Activated T-cell treated with anti-CD3 and anti-CD28 coated beads, Interleukin-2, amount 50 U/mL, for 72 hours (primary cell): ENCODE measurements at regions not wholly inside any gene's neighbourhood (a gene's known extent, or its start where the extent isn't known, plus 50 kb on each side); places are given as distances from the start of the nearest gene placed in this dataset.
"Not testable (repeated sequence)": the region's sequence is repeated elsewhere in the genome, so short reads cannot be mapped to it uniquely, and the experiment has no call there.

Experiments
- ATAC-seq, 2 donors: fragments of 150-1000 bp; cut with Tn5 transposase; replicated peaks in 1 of 2; 2 replicates each; pipeline ENCODE4 v1.10.0; 2021; ENCODE audit warnings: moderate library complexity in 2 of 2, mild to moderate bottlenecking in 1 of 2
- DNase-seq, 2 donors: peaks; one replicate each; pipeline ENCODE4 v3.0.0; 2021 to 2022; ENCODE audit warnings: mixed read lengths in 1 of 2
- H3K27ac Mint-ChIP-seq: one replicate; pipeline ENCODE4 v1.8.0; 2022; ENCODE audit warnings: mild to moderate bottlenecking, moderate library complexity, mixed read lengths
- H3K27me3 Mint-ChIP-seq: one replicate; pipeline ENCODE4 v1.8.0; 2022; ENCODE audit warnings: low read depth, mixed read lengths
- H3K36me3 Mint-ChIP-seq, 2 donors: one replicate each; pipeline ENCODE4 v1.8.0; 2022; ENCODE audit warnings: mixed read lengths in 2 of 2, mild to moderate bottlenecking in 1 of 2; ENCODE audit not compliant: insufficient read depth in 2 of 2
- H3K4me1 Mint-ChIP-seq: one replicate; pipeline ENCODE4 v1.8.0; 2022; ENCODE audit warnings: low read depth, mixed read lengths
- H3K4me3 Mint-ChIP-seq, 2 donors: one replicate each; pipeline ENCODE4 v1.8.0; 2022; ENCODE audit warnings: mild to moderate bottlenecking in 2 of 2, mixed read lengths in 2 of 2, moderate library complexity in 2 of 2
- H3K9me3 Mint-ChIP-seq, 2 donors: one replicate each; pipeline ENCODE4 v1.8.0; 2022; ENCODE audit warnings: mixed read lengths in 2 of 2

DNA sequence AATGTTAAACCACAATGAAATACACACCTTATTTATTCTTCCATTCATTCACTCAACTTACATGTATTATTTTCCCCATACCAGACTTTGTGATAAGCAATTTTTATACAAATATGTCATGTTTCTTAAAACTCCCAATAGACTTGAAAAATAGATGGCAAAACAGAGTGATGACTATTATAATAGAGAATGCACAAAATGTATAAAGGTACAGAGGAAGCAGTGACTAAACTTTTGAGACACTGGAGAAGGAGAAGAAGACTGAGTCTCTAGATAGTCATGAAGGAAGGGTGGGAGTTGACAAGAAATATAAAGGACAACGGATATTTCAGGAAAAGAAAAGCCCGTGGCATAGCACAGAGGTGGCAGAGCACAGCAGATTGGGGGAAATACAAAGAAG is 198.1 kb upstream of the SLC39A10 start:
- ATAC-seq = no peak
- Mint-ChIP-seq H3K4me1 (peaks cover 13% of the 10 kb centered on the region), H3K36me3 (peaks cover 4 to 5% of the 10 kb centered on the region in 2 donors), H3K27ac (no peak overlapping the region), H3K4me3 (no peak overlapping the region), H3K9me3 (peaks cover 4% of the 10 kb centered on the region in 2 donors), H3K27me3 (no peaks in the 10 kb centered on the region)
- DNase-seq = no peak

DNA sequence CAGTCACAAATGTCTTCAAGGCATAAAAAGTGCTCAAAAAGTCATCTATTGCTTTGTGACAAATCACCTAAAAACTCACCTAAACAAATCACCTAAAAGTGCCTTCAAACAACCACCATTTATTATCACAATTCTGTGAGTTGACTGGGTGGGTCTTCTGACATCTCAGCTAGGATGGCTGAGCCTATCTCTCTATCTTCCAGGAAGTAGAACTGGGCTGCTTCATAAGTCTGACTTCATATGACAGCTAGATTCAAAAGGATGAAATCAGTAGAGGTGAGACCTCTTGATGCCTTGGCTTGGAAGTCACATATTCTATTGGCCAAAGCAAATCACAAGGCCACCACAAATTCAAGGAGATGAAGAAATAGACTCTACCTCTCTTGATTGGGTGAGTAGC is 199.2 kb upstream of the SLC39A10 start:
- Mint-ChIP-seq H3K4me3 (no peak overlapping the region), H3K36me3 (peaks cover 4 to 5% of the 10 kb centered on the region in 2 donors), H3K9me3 (peaks cover 2 to 4% of the 10 kb centered on the region in 2 donors), H3K4me1 (peaks cover 15% of the 10 kb centered on the region), H3K27ac (no peak overlapping the region), H3K27me3 (no peaks in the 10 kb centered on the region)
- DNase-seq (no peak), ATAC-seq (no peak)

DNA sequence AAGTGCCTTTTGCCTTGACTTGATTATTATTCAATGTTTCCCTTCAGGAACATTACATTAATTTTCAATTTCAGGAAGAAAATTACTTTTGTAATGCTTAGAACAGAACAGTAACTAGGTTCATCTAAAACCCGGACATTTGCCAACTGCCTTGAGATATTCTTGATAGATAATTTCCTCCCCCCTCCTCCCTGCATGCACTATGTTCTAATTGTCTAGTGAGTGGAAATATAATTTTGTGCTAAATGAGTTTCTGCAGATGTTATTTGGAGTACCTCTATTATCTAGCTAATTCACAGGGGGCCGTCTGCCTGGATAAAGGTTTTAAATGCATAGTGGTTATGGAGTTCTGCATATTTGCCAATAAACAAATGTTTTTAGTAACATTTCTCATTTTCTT is 200.3 kb upstream of the SLC39A10 start:
- no peak for DNase-seq
- ATAC-seq = no peak
- H3K27ac Mint-ChIP-seq = no peak overlapping the region
- peaks cover 4 to 5% of the 10 kb centered on the region in 2 donors for H3K36me3 Mint-ChIP-seq
- H3K4me3 Mint-ChIP-seq = no peak overlapping the region
- H3K27me3 Mint-ChIP-seq = no peaks in the 10 kb centered on the region
- peaks cover 2 to 4% of the 10 kb centered on the region in 2 donors for H3K9me3 Mint-ChIP-seq
- peaks cover 10% of the 10 kb centered on the region for H3K4me1 Mint-ChIP-seq

DNA sequence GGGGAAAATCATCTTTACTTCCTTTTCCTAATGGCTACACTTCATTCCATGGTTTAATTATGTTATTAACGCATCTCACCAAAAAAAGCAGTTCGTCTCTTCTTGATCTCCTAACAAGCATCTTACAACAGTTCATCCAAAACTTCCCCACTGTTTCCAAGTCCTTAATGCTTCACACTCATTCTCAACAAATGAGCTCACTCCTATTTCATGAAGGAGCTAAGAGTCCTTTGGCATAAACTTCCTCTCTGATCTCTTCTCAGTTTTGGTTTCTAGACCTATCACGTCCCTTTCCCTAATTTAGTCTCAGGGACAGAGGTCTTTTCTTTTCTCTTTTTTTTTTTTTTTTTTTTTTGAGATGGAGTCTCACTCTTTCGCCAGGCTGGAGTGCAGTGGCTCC is 205.9 kb upstream of the SLC39A10 start:
- ATAC-seq = no peak
- Mint-ChIP-seq H3K27me3 (no peaks in the 10 kb centered on the region), H3K4me3 (no peak overlapping the region), H3K36me3 (no peaks in the 10 kb centered on the region), H3K27ac (no peak overlapping the region), H3K4me1 (peaks cover 9% of the 10 kb centered on the region), H3K9me3 (no peaks in the 10 kb centered on the region)
- no peak for DNase-seq

DNA sequence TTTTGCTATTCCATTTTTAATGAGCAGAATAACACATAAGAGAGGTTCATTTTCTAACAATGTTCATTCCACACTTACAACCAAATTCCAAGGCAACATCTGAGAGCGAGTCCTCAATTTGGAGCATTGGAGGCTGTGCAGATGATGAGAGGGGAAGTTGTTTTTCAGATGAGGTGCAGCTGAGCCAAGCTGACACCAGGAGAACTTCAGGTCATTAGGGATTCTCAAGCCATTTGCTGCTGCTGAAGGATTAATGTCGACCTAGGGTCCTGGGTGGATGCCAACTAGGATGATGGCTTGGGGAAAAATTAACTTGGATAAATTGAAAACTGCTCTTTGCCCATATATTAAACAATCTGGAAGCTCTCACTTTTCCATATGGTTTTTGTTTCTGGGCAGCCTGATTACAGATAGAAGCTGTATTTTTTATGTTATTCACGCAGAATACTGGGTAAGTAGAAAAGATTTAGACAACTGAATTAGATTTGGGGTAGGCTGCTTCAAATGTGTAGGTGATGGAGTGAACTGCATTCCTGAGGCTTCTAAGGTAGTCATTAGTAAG is 206.4 kb upstream of the SLC39A10 start:
- H3K4me3 Mint-ChIP-seq = no peak overlapping the region

DNA sequence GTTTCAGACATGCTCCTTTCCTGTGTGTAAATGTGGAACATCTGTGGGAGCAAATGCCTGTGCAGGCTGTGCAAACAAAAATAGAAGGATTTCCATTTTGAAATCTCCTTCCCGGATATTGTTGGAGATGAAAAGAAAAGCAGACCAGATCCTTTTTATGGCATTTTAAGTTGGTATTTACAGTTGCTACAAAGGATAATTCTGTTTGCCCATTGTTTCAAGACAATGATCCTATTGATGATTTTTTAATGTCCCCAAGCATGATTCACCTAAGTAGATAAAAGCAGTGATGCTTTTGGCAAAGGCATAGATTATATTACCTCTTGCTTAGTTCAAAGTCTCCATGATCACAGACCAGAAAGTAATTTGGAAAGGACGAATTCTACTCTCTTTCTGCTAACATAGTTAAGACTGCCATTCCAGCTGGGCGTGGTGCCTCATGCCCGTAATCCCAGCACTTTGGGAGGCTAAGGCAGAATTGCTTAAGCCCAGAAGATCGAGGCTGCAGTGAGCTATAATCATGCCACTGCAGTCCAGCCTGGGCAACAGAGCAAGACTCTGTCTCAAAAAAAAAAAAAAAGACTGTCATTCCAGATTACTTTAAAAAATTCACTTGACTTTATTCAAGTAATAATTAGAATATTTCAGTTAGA is 209.6 kb upstream of the SLC39A10 start:
- no peak overlapping the region for H3K27ac Mint-ChIP-seq
- no peak for ATAC-seq
- no peak overlapping the region for H3K4me3 Mint-ChIP-seq
- peaks cover 4 to 5% of the 10 kb centered on the region in 2 donors for H3K36me3 Mint-ChIP-seq
- H3K9me3 Mint-ChIP-seq = peaks cover 5 to 7% of the 10 kb centered on the region in 2 donors
- H3K4me1 Mint-ChIP-seq = peaks cover 5% of the 10 kb centered on the region
- DNase-seq = no peak
- H3K27me3 Mint-ChIP-seq = no peaks in the 10 kb centered on the region

More for the DNA sequence above, 206.4 kb upstream of the SLC39A10 start:
- no peaks in the 10 kb centered on the region for H3K9me3 Mint-ChIP-seq
- H3K4me1 Mint-ChIP-seq = peaks cover 9% of the 10 kb centered on the region
- H3K36me3 Mint-ChIP-seq = no peaks in the 10 kb centered on the region
- no peak overlapping the region for H3K27ac Mint-ChIP-seq
- no peaks in the 10 kb centered on the region for H3K27me3 Mint-ChIP-seq
- DNase-seq = no peak
- no peak for ATAC-seq

DNA sequence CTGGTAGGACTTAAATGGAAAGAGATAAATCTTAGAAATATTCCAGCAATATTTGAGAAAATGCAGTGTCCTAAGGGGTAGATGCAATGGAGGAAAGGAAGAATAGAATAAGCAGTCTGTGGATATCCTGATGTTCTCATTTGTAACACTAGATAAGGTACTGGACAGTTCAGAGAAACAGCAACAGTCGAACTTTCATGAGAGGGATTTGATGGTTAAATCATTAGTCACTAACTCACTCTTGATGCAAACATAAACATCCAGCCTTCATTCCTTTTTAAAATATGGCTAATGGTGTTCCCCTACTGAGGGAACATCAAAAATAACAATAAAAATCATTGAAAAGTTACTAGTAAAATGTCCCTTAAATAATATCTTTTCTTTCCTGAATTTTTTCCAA is 211.4 kb upstream of the SLC39A10 start:
- H3K27me3 Mint-ChIP-seq = no peaks in the 10 kb centered on the region

DNA sequence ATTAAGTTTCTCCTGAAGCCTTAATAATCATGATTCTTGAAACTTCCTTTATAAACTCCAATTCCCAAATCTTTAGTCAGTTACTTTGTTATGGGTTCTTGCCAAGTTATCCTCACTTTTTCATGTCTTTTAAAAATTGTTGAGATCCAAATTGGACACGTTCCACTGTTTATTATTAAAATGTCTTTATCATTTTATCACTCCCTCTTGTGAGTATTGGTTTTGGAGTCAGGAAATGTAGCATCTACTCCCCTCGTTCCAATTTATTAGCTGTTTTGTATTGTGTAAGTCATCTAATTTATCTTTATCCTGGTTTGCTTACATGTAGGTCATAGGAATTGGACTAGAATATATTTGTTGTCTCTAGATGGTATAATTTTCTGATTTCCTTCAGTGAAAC is 213.1 kb upstream of the SLC39A10 start:
- Mint-ChIP-seq H3K36me3 (peaks cover 17 to 26% of the 10 kb centered on the region in 2 donors), H3K27me3 (no peaks in the 10 kb centered on the region), H3K27ac (no peak overlapping the region), H3K9me3 (peaks cover 16 to 18% of the 10 kb centered on the region in 2 donors), H3K4me3 (no peak overlapping the region), H3K4me1 (peaks cover 12% of the 10 kb centered on the region)
- ATAC-seq = no peak
- no peak for DNase-seq

More for the DNA sequence above, 211.4 kb upstream of the SLC39A10 start:
- peaks cover 16% of the 10 kb centered on the region in 2 donors for H3K9me3 Mint-ChIP-seq
- H3K27ac Mint-ChIP-seq = no peak overlapping the region
- peaks cover 12% of the 10 kb centered on the region for H3K4me1 Mint-ChIP-seq
- DNase-seq (no peak), ATAC-seq (no peak)
- no peak overlapping the region for H3K4me3 Mint-ChIP-seq
- peaks cover 16 to 22% of the 10 kb centered on the region in 2 donors for H3K36me3 Mint-ChIP-seq

DNA sequence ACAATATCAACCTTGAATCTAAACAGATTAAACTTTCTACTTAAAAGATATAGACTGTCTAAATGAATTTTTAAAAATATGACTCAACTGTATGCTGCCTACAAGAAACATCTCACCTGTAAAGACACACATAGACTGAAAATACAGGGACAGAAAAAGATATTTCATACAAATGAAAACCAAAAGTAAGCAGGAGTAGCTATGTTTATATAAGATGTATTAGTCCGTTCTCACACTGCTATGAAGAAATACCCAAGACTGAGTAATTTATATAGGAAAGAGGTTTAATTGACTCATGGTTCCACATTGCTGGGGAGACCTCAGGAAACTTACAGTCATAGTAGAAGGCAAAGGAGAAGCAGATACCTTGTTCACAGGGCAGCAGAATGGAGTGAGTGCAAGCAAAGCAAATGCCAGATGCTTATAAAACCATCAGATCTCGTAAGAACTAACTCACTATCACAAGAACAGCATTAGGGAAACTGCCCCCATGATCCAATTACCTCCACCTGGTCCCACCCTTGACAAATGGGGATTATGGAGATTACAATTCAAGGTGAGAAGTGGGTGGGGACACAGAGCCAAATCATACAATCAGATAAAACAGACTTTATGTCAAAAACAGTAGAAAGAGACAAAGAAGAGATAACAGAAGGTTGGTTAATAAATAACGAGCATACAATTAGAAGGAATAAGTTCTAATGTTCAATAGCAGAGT is 214.4 kb upstream of the SLC39A10 start:
- peak overlapping the region in 1 of 2 donors; percentile 13 for H3K4me3 Mint-ChIP-seq
- peaks cover 12% of the 10 kb centered on the region for H3K4me1 Mint-ChIP-seq
- peak; percentile 79 to 89 for ATAC-seq
- peak in 1 of 2 donors; percentile 3 for DNase-seq
- peaks cover 16 to 18% of the 10 kb centered on the region in 2 donors for H3K9me3 Mint-ChIP-seq
- H3K27me3 Mint-ChIP-seq = no peaks in the 10 kb centered on the region
- peak overlapping the region; percentile 45 for H3K27ac Mint-ChIP-seq
- H3K36me3 Mint-ChIP-seq = peaks cover 19 to 28% of the 10 kb centered on the region in 2 donors

DNA sequence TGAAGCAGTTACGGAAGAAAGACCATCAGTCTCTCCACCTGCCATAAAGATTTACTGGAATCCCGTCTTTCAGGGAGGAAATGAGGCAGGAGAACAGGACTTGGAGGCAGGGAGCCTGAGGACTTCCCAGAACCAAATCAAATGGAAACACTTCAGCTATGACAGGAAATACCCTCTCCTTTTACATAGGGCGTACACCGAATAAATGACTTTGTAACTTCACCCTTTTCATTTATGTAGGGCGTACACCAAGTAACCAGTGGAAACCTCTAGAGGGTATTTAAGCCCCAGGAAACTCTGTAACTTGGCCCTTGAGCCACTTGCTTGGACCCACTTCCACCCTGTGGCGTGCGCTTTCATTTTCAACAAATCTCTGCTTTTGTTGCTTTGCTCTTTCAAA is 218.3 kb upstream of the SLC39A10 start:
- peak overlapping the region; percentile 5 for H3K27ac Mint-ChIP-seq
- ATAC-seq (no peak), DNase-seq (no peak)
- H3K4me1 Mint-ChIP-seq = peaks cover 12% of the 10 kb centered on the region
- H3K36me3 Mint-ChIP-seq = peaks cover 19 to 28% of the 10 kb centered on the region in 2 donors
- peaks cover 16 to 19% of the 10 kb centered on the region in 2 donors for H3K9me3 Mint-ChIP-seq
- no peak overlapping the region for H3K4me3 Mint-ChIP-seq
- no peaks in the 10 kb centered on the region for H3K27me3 Mint-ChIP-seq

DNA sequence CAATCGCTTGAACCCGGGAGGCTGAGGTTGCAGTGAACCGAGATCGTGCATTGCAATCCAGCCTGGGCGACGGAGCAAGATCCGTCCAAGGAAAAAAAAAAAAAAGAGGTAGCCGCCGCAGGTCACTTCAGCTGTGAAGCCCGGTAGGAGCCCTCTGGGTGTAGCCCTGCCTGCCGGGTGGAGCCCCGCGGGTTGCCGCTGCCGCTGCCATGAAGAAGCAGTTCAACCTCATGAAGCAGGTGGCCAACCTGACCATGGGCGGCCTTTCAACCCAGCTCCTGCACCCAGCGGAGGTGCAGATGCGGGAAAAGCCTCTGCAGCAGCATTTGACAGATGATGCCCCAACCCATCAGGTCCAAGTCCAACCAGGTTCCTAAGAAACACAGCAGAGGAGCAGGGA is 219.5 kb upstream of the SLC39A10 start:
- Mint-ChIP-seq H3K36me3 (peaks cover 15 to 24% of the 10 kb centered on the region in 2 donors), H3K9me3 (peaks cover 15 to 16% of the 10 kb centered on the region in 2 donors), H3K27ac (no peak overlapping the region), H3K27me3 (no peaks in the 10 kb centered on the region), H3K4me1 (peaks cover 8% of the 10 kb centered on the region), H3K4me3 (no peak overlapping the region)
- ATAC-seq (no peak), DNase-seq (no peak)

DNA sequence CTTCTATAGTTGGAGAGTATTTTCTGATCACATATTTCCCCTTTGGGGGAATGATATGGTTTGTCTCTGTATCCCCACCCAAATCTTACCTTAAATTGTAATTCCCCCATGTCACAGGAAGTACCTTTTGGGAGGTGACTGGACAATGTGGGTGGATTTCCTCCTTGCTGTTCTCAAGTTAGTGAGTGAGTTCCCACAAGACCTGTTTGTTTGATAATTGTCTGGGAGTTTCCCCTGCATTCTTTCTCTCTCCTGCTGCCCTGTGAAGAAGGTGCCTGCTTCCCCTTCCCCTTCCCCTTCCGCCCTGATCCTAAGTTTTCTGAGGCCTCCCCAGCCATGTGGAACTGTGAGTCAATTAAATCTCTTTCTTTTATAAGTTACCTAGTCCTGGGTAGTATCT is 222.7 kb upstream of the SLC39A10 start:
- ATAC-seq = no peak
- H3K27me3 Mint-ChIP-seq = no peaks in the 10 kb centered on the region

DNA sequence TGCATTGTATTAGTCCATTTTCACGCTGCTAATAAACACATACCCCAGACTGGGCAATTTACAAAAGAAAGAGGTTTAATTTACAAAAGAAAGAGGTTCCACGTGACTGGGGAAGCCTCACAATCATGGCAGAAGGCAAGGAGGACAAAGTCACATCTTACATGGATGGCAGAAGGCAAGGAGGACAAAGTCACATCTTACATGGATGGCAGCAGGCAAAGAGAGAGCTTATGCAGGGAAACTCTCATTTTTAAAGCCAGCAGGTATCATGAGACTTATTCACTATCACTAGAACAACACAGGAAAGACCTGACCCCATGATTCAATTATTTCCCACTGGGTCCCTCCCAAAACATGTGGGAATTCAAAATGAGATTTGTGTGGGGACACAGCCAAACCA is 223.3 kb upstream of the SLC39A10 start:
- not testable (repeated sequence) for H3K36me3 Mint-ChIP-seq, H3K27ac Mint-ChIP-seq, H3K27me3 Mint-ChIP-seq

More for the DNA sequence above, 222.7 kb upstream of the SLC39A10 start:
- Mint-ChIP-seq H3K4me1 (peaks cover 6% of the 10 kb centered on the region), H3K4me3 (no peak overlapping the region), H3K9me3 (peaks cover 3 to 4% of the 10 kb centered on the region in 2 donors), H3K27ac (no peak overlapping the region), H3K36me3 (peaks cover 2 to 4% of the 10 kb centered on the region in 2 donors)
- no peak for DNase-seq

More for the DNA sequence above, 223.3 kb upstream of the SLC39A10 start:
- DNase-seq, H3K4me3 Mint-ChIP-seq, ATAC-seq, H3K9me3 Mint-ChIP-seq, H3K4me1 Mint-ChIP-seq: not testable (repeated sequence)
